B cell (primary cell): ENCODE measurements at regions not wholly inside any gene's neighbourhood (a gene's known extent, or its start where the extent isn't known, plus 50 kb on each side); places are given as distances from the start of the nearest gene placed in this dataset.

Experiments used
- CTCF ChIP-seq: fragments of 200-600 bp; IDR thresholded peaks from one replicate; pipeline ENCODE4 v1.8.0; 2022; ENCODE audit warnings: antibody characterized with exemption, mild to moderate bottlenecking
- EZH2 ChIP-seq: IDR thresholded peaks from 2 replicates; pipeline ENCODE4 v1.6.1; 2012; ENCODE audit warnings: borderline replicate concordance, low read depth, mild to moderate bottlenecking, moderate library complexity, low read length; ENCODE audit not compliant: insufficient read depth, poor library complexity, severe bottlenecking

GRCh38 chr5:122639033-122639432, 135.8 kb upstream of the SNX2 start:
- TF ChIP-seq CTCF (no peak), EZH2 (no peak)
